ENCODE measurements at regions not wholly inside any gene's neighbourhood (a gene's known extent, or its start where the extent isn't known, plus 50 kb on each side); places are given as distances from the start of the nearest gene placed in this dataset.

GRCh38 chr10:43980313-43980712 is 331.6 kb upstream of the ZNF32 start:
- Histone ChIP-seq H3K4me3 (ENCODE audit: low read depth in 2 of 2, low read length in 2 of 2) (no peak overlapping the region), H3K27me3 (ENCODE audit: control insufficient read depth, insufficient read depth, low read length) (no peaks in the 10 kb centered on the region), H3K4me1 (ENCODE audit: control insufficient read depth, insufficient read depth, low read length) (no peaks in the 10 kb centered on the region), H3K9me3 (ENCODE audit: control insufficient read depth, insufficient read depth, low read depth, low read length) (no peaks in the 10 kb centered on the region), H3K27ac (ENCODE audit: low read length) (no peak overlapping the region), H3K36me3 (ENCODE audit: control insufficient read depth, insufficient read depth, low read length) (no peaks in the 10 kb centered on the region)
- intact Hi-C loops (cut with micrococcal nuclease; ENCODE audit: unreplicated experiment) = no loop called here
- ChIA-PET CTCF (no interaction called here), POLR2A (no interaction called here)
- DNase-seq (ENCODE audit: low read depth, low spot score) (no peak), ATAC-seq (no peak)
- no TSS peak for BruUV-seq (replicated peaks)
- TF ChIP-seq POLR2AphosphoS5 (IDR thresholded peaks at IDR 0.05; ENCODE audit: low read depth, low read length) = no peak
- TF ChIP-seq TCF7L2 (IDR thresholded peaks at IDR 0.05; ENCODE audit: low read depth, low read length) = no peak
- no peak for TF ChIP-seq SIN3A (IDR thresholded peaks at IDR 0.05; ENCODE audit: borderline replicate concordance, insufficient read depth, low read depth, low read length)
- no peak for TF ChIP-seq REST (IDR thresholded peaks at IDR 0.05; ENCODE audit: insufficient read depth in 1 of 2, low read depth in 2 of 2, low read length in 1 of 2)
- TF ChIP-seq CTCF (IDR thresholded peaks at IDR 0.05) = no peak
- in situ Hi-C loops (cut with HindIII; ENCODE audit: low pct_unique_long_range_greater_than_20kb, low sequenced_read_pairs) = no loop called here

- in situ Hi-C loops (cut with HindIII; ENCODE audit: low pct_unique_long_range_greater_than_20kb, low sequenced_read_pairs) = no loop called here
- H3K27ac ChIP-seq (ENCODE audit: low read length) = no peak overlapping the region
- H3K36me3 ChIP-seq (ENCODE audit: control insufficient read depth, insufficient read depth, low read length) = no peaks in the 10 kb centered on the region
- no peak for TF ChIP-seq POLR2AphosphoS5 (IDR thresholded peaks at IDR 0.05; ENCODE audit: low read depth, low read length)
- TF ChIP-seq CTCF (IDR thresholded peaks at IDR 0.05) = no peak
- no peak for TF ChIP-seq TCF7L2 (IDR thresholded peaks at IDR 0.05; ENCODE audit: low read depth, low read length)
- TF ChIP-seq REST (IDR thresholded peaks at IDR 0.05; ENCODE audit: insufficient read depth in 1 of 2, low read depth in 2 of 2, low read length in 1 of 2) = no peak
- TF ChIP-seq SIN3A (IDR thresholded peaks at IDR 0.05; ENCODE audit: borderline replicate concordance, insufficient read depth, low read depth, low read length) = no peak
- no TSS peak for BruUV-seq (replicated peaks)
- no peaks in the 10 kb centered on the region for H3K9me3 ChIP-seq (ENCODE audit: control insufficient read depth, insufficient read depth, low read depth, low read length)
- ChIA-PET POLR2A (no interaction called here), CTCF (no interaction called here)
- ATAC-seq (no peak), DNase-seq (ENCODE audit: low read depth, low spot score) (no peak)
- no peaks in the 10 kb centered on the region for H3K4me1 ChIP-seq (ENCODE audit: control insufficient read depth, insufficient read depth, low read length)
- no peak overlapping the region for H3K4me3 ChIP-seq (ENCODE audit: low read depth in 2 of 2, low read length in 2 of 2)
- no peaks in the 10 kb centered on the region for H3K27me3 ChIP-seq (ENCODE audit: control insufficient read depth, insufficient read depth, low read length)
- intact Hi-C loops (cut with micrococcal nuclease; ENCODE audit: unreplicated experiment) = no loop called here
Measured at GRCh38 chr10:43979551-43979950, 330.9 kb upstream of the ZNF32 start.
